Upper lobe of left lung (tissue), 6 donors: ENCODE measurements at regions not wholly inside any gene's neighbourhood (a gene's known extent, or its start where the extent isn't known, plus 50 kb on each side); places are given as distances from the start of the nearest gene placed in this dataset.

Experiments
- ATAC-seq, 2 donors: fragments of 200-7000 bp; cut with Tn5 transposase; one replicate each; pipeline ENCODE4 v1.9.1; 2022; ENCODE audit warnings: mild to moderate bottlenecking in 2 of 2, moderate library complexity in 2 of 2; ENCODE audit not compliant: low FRiP score in 2 of 2
- DNase-seq, 2 donors: peaks; one replicate each; pipeline ENCODE4 v3.0.0-alpha.2; 2019 to 2020
- H3K27ac ChIP-seq, 4 donors: fragments of 200-600 bp; sonication (generic); one replicate each; pipeline ENCODE4 v1.5.1; 2016 to 2019
- H3K27me3 ChIP-seq, 4 donors: fragments of 200-600 bp; sonication (generic); one replicate each; pipeline ENCODE4 v1.5.1; 2017 to 2019
- H3K36me3 ChIP-seq, 4 donors: fragments of 200-600 bp; sonication (generic); one replicate each; pipeline ENCODE4 v1.5.1; 2016 to 2019
- H3K4me1 ChIP-seq, 4 donors: fragments of 200-600 bp; sonication (generic); one replicate each; pipeline ENCODE4 v1.5.1; 2018 to 2019
- H3K4me3 ChIP-seq, 4 donors: fragments of 200-600 bp; sonication (generic); one replicate each; pipeline ENCODE4 v1.5.1; 2017 to 2019; ENCODE audit warnings: mild to moderate bottlenecking in 2 of 4, moderate library complexity in 1 of 4
- H3K9me3 ChIP-seq, 4 donors: fragments of 200-600 bp; sonication (generic); one replicate each; pipeline ENCODE4 v1.5.1; 2018 to 2019
- CTCF ChIP-seq, 6 experiments: fragments of 450-650 bp in 4 of 6; fragments of 200-600 bp in 2 of 6; sonication (generic) in 2 of 6; IDR thresholded peaks; one replicate each; pipeline ENCODE4 v1.5.1; 2016 to 2019; ENCODE audit warnings: antibody characterized with exemption in 6 of 6
- EP300 ChIP-seq, 4 donors: sonication (generic); formaldehyde crosslinking; IDR thresholded peaks; one replicate each; pipeline ENCODE4 v1.5.1; 2017; ENCODE audit warnings: antibody characterized with exemption in 4 of 4, control low read depth in 2 of 4
- POLR2A ChIP-seq, 4 donors: fragments of 450-650 bp; IDR thresholded peaks; one replicate each; pipeline ENCODE4 v1.5.1; 2016 to 2017; ENCODE audit warnings: antibody characterized with exemption in 4 of 4, mild to moderate bottlenecking in 2 of 4
- POLR2AphosphoS5 ChIP-seq, 2 donors: sonication (generic); formaldehyde crosslinking; IDR thresholded peaks; one replicate each; pipeline ENCODE4 v1.5.1; 2017; ENCODE audit warnings: antibody characterized with exemption in 2 of 2
- WGBS, 2 donors: methylation state at CpG; one replicate each; pipeline ENCODE4 v1.1.5; 2017 to 2018; 5-methylcytosine and 5-hydroxymethylcytosine counted together
- donor health status: DM: no; HTN: no; CAD: no; lungs with moderate emphysema.
- donor health status: DM: no; HTN: yes; CAD: no; lungs with severe emphysema.

DNA sequence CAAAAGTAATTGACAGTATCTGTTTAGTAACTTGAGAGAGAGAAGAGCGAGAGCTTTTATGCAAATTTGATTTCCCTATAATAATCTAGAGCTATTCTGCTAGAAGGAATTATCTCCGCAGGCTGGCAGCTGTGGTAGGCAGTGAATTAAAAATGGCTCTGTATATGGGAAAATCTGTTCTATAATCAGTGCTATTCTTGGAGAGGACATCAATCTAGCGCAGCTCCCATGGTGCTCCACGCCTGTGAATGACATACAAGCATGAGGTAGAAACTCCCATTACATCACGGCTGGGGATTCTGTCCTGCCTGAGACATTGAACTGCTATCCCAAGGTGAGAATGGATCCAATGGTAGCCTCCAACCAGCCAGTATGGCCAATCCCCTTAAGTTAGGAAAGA is 179.0 kb downstream of the DHX15 start:
- no peaks in the 10 kb centered on the region for H3K36me3 ChIP-seq
- TF ChIP-seq POLR2AphosphoS5 (IDR thresholded peaks at IDR 0.05) (no peak), POLR2A (IDR thresholded peaks at IDR 0.05) (no peak), EP300 (IDR thresholded peaks at IDR 0.05) (no peak), CTCF (IDR thresholded peaks at IDR 0.05) (no peak)
- ATAC-seq (no peak), DNase-seq (no peak)
- no peaks in the 10 kb centered on the region for H3K4me1 ChIP-seq
- no peak overlapping the region for H3K27ac ChIP-seq
- no peak overlapping the region for H3K4me3 ChIP-seq
- 84 to 96% methylated on average over 5 of the region's 5 CpGs for WGBS, 2 donors
- no peaks in the 10 kb centered on the region for H3K27me3 ChIP-seq
- H3K9me3 ChIP-seq = no peaks in the 10 kb centered on the region

DNA sequence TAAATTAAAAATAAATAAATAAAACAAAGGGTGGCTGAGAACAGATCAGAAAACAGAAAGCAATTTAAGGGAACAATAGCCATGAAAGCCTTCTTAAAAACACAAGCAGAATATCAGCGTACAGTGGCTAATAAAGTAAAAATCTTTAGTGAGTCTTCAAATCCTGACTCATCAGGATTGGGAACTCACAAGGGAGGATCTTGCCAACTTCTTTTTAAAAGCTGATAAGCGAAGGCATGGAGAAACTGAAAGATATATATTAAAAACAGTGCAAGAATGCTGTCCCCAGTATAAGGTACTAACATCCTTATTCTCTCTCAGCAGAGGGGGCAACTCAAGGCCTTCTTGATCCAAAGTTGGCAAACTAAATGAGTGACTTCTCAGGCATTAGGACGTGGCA is 180.1 kb downstream of the DHX15 start:
- Histone ChIP-seq H3K36me3 (no peaks in the 10 kb centered on the region), H3K27me3 (no peaks in the 10 kb centered on the region), H3K9me3 (no peaks in the 10 kb centered on the region), H3K27ac (no peak overlapping the region), H3K4me1 (no peaks in the 10 kb centered on the region), H3K4me3 (no peak overlapping the region)
- DNase-seq (no peak), ATAC-seq (no peak)
- no peak for TF ChIP-seq POLR2AphosphoS5 (IDR thresholded peaks at IDR 0.05)
- no peak for TF ChIP-seq POLR2A (IDR thresholded peaks at IDR 0.05)
- no peak for TF ChIP-seq EP300 (IDR thresholded peaks at IDR 0.05)
- TF ChIP-seq CTCF (IDR thresholded peaks at IDR 0.05) = no peak
- WGBS, 2 donors = 75 to 79% methylated on average over 3 of the region's 3 CpGs

DNA sequence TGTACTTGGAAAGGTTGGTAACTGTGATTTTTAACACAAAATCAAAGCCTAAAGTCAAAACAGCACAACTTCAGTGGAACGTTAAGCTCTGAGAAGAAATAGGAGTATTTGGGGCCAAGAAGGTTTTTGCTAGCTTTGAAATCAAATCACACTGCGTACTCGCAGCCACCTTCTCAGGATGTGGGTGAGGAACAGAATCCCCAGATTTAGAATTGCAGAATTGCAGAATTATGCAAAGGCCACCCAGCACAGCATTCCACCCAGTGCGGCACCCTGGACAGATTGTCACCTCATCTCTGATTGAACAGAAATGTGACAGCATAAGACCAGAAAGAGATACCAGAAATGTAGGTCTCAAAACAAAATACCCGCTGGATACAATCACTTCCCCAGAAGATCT is 181.1 kb downstream of the DHX15 start:
- Histone ChIP-seq H3K27me3 (no peaks in the 10 kb centered on the region), H3K4me1 (no peaks in the 10 kb centered on the region), H3K36me3 (no peaks in the 10 kb centered on the region), H3K27ac (no peak overlapping the region), H3K9me3 (no peaks in the 10 kb centered on the region), H3K4me3 (no peak overlapping the region)
- no peak for DNase-seq
- no peak for ATAC-seq
- TF ChIP-seq POLR2AphosphoS5 (IDR thresholded peaks at IDR 0.05) (no peak), CTCF (IDR thresholded peaks at IDR 0.05) (no peak), EP300 (IDR thresholded peaks at IDR 0.05) (no peak), POLR2A (IDR thresholded peaks at IDR 0.05) (no peak)
- 88 to 97% methylated on average over 5 of the region's 5 CpGs for WGBS, 2 donors

GRCh38 chr4:24400537-24400936 is 183.8 kb downstream of the DHX15 start:
- ATAC-seq = no peak
- no peak overlapping the region for H3K27ac ChIP-seq
- no peak for DNase-seq
- no peaks in the 10 kb centered on the region for H3K36me3 ChIP-seq
- no peaks in the 10 kb centered on the region for H3K4me1 ChIP-seq
- H3K4me3 ChIP-seq = no peak overlapping the region
- no peak for TF ChIP-seq CTCF (IDR thresholded peaks at IDR 0.05)
- no peak for TF ChIP-seq EP300 (IDR thresholded peaks at IDR 0.05)
- TF ChIP-seq POLR2AphosphoS5 (IDR thresholded peaks at IDR 0.05) = no peak
- TF ChIP-seq POLR2A (IDR thresholded peaks at IDR 0.05) = no peak
- 91% methylated on average over 3 of the region's 3 CpGs for WGBS, 2 donors
- no peaks in the 10 kb centered on the region for H3K27me3 ChIP-seq
- no peaks in the 10 kb centered on the region for H3K9me3 ChIP-seq

DNA sequence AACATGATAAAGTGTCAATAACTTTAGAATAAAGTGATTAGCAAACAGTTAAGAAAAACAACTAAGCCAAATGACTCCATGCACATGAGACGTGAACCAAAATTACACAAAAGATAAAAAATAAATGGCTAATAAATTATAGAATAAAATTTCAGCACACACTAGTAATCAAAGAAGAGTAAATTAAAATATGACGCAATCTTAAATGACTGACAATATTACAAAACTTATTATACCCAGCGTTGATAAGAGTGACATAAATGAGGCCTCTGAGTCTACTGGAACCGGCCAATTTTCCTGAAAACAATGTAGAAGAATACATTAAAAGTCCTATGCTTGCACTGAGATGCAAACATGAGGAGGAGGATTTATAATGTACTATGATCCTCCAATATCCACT is 187.4 kb downstream of the DHX15 start:
- 78 to 86% methylated on average over 4 of the region's 4 CpGs for WGBS, 2 donors

More for the DNA sequence above, 187.4 kb downstream of the DHX15 start:
- Histone ChIP-seq H3K27ac (no peak overlapping the region), H3K36me3 (no peaks in the 10 kb centered on the region), H3K9me3 (no peaks in the 10 kb centered on the region), H3K4me1 (no peaks in the 10 kb centered on the region), H3K4me3 (no peak overlapping the region), H3K27me3 (no peaks in the 10 kb centered on the region)
- TF ChIP-seq EP300 (IDR thresholded peaks at IDR 0.05) = no peak
- TF ChIP-seq POLR2AphosphoS5 (IDR thresholded peaks at IDR 0.05) = no peak
- no peak for TF ChIP-seq CTCF (IDR thresholded peaks at IDR 0.05)
- TF ChIP-seq POLR2A (IDR thresholded peaks at IDR 0.05) = no peak
- DNase-seq (no peak), ATAC-seq (no peak)
